NCI-H2171 treated with DMSO at 0.1 percent for 48 hours (cell line): ENCODE measurements at regions not wholly inside any gene's neighbourhood (a gene's known extent, or its start where the extent isn't known, plus 50 kb on each side); places are given as distances from the start of the nearest gene placed in this dataset.
"Not testable (repeated sequence)": the region's sequence is repeated elsewhere in the genome, so short reads cannot be mapped to it uniquely, and the experiment has no call there.

Experiments used
- DNase-seq: peaks from one replicate; lab custom pipeline; 2025; lab: John Stamatoyannopoulos, UW

DNA sequence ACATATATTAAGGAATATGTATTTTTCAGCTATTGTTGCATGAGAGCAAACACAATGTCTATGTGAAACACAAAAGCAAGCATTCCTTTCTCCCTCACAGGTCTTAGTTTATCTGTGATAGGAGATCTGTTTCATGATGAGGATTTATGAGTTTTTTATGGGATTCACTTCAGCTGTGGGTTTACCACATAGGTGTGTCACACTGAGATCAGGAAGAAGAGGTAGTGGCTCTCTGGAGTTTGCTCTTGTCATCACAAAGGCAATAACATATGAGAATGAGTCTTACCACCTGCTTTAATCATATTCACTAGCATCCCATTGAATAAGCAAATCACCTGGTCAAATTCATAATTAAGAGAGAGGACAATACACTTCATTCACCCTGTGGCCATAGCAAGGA is 960.3 kb upstream of the SLC39A10 start:
- DNase-seq, result no peak

DNA sequence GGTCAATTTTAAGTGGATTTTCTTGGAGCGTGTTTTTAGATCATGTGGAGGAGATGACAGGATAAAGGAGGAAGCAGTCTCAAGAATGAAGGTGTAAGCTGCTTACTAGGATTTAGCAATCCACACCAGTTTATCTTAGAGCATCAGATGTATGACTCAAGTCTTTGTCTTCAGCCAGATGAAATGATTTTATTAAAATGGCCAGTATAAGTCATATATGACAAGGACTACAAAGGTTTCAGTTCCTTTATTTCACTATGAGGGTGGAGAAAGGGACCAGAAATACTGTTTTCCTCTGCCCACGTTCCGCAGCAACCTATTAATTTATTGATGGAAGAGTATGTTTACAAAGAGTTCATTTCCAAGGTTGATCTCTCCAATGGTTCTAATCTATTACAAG is 970.5 kb upstream of the SLC39A10 start:
- no peak for DNase-seq

DNA sequence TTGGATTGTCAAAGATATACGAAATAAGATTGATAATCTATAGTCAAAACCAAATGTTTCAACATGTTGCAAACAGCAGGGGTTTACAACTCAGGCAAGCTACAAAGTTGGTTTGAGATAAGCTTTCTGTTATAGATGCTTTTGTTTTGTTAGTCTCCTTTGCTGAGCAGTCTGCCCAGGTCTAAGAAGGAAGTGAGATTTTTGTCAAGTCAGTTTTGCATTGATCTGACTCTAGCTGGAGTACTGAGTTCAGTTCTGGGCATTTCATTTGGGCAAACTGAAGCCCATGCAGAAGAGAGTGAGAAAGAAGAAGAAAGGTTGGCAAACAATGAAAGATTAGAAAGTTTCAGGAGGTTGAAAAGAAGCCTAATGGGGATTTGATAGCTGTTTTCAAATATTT is 983.0 kb upstream of the SLC39A10 start:
- DNase-seq, result no peak

- DNase-seq, result no peak
Measured at GRCh38 chr2:194672994-194673393, 984.0 kb upstream of the SLC39A10 start.

- DNase-seq, result no peak
Measured at GRCh38 chr2:194661431-194661830, 995.6 kb upstream of the SLC39A10 start.

- DNase-seq, result not testable (repeated sequence)
Measured at GRCh38 chr2:194639057-194639456, 1018.0 kb upstream of the SLC39A10 start.

DNA sequence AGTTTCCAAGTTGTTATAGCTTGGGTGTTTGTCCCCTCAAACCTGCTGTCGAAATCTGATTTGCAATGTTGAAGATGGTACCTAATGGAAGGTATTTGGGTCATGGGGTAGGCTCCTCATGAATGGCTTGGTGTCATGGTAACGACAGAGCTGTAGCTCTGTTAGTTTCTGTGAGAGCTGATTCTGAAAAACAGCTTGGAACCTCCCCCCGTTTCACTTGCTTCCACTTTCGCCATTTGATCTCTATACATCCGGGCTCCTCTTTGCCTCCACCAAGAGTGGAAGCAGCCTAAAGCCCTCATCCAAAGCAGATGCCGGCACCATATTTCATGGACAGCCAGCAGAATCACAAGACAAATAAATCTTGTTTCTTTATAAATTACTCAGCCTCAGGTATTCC is 1035.1 kb upstream of the SLC39A10 start:
- DNase-seq, result no peak

- DNase-seq, result no peak
Measured at GRCh38 chr2:194619366-194619765, 1037.7 kb upstream of the SLC39A10 start.

DNA sequence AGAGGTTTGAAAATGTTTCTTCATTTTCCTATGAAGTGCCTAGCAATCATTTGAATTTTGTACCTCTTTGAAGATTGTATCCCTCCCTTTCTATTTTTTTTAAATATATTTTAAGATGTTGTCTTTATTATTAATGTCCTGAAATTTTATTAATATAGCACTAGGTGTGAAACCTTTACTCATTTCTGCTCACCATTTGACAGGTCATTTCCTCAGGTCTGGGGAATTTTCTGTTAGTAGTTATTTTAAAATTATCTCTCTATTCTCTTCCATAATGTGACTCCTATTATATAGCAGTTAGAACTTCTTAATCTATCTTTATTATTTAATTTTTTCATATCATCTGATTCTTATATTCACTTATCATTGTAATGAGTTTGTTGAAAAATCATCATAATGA is 1038.6 kb upstream of the SLC39A10 start:
- DNase-seq, result no peak

DNA sequence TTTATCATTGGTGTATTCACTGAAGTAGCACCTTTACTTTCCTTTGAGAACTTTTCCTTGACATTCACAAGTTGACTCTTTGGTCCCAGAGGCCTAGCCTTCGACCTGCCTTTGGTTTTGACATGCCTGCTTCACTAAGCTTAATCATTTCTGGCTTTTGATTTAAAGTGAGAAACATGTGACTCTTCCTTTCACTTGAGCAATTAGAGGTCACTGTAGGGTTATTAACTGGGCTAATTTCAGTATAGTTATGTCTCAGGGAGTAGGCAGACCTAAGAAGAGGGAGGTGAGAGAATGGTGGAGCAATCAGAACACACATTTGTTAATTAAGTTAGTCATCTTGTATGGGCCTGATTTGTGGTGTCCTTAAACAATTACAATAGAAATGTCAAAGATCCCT is 1040.7 kb upstream of the SLC39A10 start:
- DNase-seq, result peak; percentile 20

DNA sequence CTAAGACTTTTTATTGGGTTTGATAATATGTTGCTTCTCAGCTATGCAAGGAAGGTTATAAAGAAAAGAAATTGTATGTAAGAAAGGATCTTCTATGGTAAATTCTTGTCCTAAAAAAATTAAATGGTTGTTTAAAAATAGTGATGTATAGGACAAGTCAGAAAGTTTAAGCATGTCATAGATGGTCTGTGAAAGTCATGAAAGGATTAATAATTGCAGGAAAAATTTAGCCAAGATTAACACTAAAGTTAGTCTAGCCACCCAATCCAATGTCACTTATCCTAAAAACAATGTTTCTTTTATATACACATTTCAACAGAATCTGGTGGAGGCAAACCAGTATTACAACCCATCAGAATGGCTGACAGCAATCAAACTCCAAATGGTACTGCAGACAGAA is 1046.7 kb upstream of the SLC39A10 start:
- DNase-seq, result no peak

DNA sequence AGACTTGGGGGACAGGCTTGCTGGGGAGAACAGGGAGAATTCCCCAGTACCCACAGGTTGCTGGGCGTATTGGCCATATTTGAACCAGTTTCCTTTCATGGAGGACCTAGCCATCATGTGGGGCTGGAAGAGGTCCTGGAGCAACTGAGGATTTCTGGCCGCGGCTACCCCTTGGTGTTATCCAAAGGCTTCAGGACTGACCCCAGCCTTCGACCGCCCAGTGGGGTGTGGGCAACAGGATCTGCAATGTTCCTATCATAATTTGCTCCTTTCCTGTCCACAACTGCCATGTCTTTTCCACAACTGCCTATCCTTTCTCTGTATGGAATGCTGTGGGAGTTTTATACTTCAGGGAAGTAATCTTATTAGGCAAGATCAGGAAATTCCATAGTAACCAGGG is 1053.6 kb upstream of the SLC39A10 start:
- DNase-seq, result no peak

DNA sequence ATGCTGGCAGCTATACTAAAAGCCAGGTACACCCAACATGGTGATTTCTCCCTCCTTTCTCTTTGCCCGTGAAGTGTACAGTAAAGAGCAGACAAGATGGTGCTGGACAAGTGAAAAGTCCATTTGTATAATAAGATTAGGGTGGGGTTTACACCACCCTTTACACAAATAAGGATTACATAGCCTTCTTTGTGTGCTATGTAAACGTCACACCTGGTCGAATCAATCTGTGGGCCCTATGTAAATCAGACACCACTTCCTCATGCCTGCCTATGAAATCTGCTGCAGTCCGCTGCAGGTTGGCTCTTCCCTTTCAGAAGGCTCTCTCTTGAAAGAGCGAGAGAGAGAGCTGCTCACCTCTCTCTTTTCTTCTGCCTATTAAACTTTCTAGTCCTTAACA is 1054.3 kb upstream of the SLC39A10 start:
- DNase-seq, result no peak

- no peak for DNase-seq
Measured at GRCh38 chr2:194591192-194591591, 1065.8 kb upstream of the SLC39A10 start.

DNA sequence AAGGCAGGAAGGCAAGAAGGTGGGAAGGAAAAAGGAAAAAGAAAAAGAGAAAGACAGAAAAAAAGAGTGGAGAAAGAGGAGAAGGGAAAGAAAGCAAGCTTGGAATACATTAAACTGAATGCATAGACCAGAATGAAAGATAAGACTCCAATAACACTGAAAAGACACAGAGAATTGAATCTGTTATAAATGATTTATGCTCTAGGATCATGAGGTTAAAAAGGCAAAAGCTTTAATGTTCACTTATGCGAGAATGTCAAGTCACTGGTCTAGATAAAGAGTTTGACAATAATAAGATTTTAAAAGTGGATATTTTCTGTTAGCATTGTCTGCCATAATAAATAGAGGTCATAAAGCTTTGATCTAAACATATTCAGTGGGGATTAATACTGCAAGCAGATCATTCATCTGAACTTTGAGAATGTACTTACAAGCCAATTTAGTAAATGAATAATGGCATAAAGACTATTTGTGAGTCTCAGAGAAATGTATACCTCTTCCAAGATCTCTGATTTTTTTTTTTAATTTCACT is 1069.2 kb upstream of the SLC39A10 start:
- DNase-seq, result no peak

DNA sequence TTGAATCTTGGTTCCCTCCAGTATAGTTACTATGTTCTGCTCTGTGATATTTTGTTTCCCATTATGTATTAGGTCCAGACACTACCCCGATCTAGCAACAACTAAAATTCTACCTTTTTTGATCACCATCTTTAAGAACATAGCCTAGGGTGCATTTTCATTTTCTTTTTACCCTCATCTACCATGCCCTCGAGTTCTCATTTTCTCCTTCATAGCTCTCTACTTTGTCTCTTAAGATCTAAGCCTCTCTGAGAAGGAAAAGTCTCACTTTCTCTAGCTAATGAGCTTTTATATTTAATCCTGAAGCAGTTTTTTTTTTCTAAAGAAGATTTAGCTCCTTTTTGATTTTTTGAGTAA is 1089.4 kb upstream of the SLC39A10 start:
- DNase-seq, result no peak

- no peak for DNase-seq
Measured at GRCh38 chr2:194566907-194567660, 1089.9 kb upstream of the SLC39A10 start.

DNA sequence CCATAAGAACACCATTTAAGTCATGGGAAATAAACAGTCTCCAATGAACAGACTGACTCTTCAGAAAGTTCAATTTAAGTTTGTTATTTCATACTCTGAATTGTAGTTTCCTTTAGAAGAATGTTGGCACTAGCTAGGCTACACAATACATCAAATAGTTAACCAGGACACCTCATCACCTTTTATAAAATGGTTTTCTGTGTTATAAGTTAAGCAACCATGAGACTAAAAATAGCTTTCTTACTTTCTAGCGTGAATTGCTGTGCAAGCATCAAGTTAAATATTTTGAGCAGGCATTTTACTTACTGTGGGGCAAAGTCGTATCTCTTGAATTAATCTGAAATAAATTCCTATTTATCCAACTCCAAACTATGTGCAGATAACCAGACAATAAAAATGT is 1092.6 kb upstream of the SLC39A10 start:
- no peak for DNase-seq

DNA sequence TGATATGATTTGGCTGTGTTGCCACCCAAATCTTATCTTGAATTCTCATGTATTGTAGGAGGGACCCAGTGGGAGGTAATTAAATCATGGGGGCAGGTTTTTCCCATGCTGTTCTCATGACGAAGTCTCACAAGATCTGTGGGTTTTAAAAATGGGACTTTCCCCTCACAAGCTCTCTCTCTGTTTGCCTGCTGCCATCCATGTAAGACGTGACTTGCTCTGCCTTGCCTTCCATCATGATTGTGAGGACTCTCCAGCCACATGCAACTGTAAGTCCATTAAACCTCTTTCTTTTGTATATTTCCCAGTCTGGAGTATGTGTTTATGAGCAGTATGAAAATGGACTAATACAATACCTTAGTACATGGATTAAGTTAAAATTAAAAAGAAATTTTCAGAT is 1094.7 kb upstream of the SLC39A10 start:
- no peak for DNase-seq

DNA sequence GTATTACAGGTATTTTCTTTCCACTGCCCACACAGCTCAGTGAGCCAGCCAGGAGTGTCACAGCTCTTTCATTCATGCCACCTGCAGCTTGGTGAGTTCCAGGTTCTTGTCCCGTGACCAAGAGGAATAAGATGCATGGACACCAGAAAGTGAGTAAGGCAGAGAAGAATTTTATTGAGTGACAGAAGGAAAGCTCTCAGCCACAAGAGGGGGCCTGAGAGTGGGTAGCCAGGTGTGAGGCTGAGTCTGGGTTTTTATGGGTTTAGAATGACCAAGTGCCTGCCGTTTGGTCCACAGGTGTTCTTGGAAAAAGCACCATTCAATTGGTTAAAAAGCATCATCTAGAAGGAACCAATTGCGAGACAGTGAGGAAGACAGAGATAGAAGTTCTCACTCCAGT is 1097.1 kb upstream of the SLC39A10 start:
- no peak for DNase-seq

GRCh38 chr2:194559523-194559922 is 1097.5 kb upstream of the SLC39A10 start:
- DNase-seq, result no peak

DNA sequence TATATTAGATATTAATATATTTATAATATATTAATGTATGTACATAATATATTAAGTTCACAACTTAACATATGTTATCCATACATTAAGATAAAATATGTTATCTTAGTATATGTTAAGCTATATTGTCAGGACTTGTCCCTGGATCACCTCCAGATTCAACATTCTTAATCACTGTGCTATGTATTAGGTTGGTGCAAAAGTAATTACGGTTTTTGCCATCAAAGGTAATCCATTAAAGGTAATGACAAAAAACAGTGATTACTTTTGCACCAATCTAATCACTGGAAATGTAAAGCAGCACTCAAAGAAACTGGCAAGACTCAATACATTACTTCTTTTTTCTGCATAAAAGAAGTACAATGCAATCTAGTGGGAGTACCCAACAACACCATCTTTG is 1099.0 kb upstream of the SLC39A10 start:
- DNase-seq, result no peak

GRCh38 chr2:194556629-194557028 is 1100.4 kb upstream of the SLC39A10 start:
- peak; percentile 52 for DNase-seq

- no peak for DNase-seq
Measured at GRCh38 chr2:194553980-194554379, 1103.0 kb upstream of the SLC39A10 start.
